22Rv1 (cell line): ENCODE measurements at regions not wholly inside any gene's neighbourhood (a gene's known extent, or its start where the extent isn't known, plus 50 kb on each side); places are given as distances from the start of the nearest gene placed in this dataset.

Experiments
- ZFX ChIP-seq: fragments of 450-650 bp; IDR thresholded peaks from 2 replicates; pipeline ENCODE4 v1.6.1; 2017; ENCODE audit warnings: antibody characterized with exemption, borderline replicate concordance
- TF ChIP-seq, protein P1 (sequence below): fragments of 450-650 bp; IDR thresholded peaks from 2 replicates; pipeline ENCODE4 v1.5.1; 2017; ENCODE audit warnings: mild to moderate bottlenecking

DNA sequence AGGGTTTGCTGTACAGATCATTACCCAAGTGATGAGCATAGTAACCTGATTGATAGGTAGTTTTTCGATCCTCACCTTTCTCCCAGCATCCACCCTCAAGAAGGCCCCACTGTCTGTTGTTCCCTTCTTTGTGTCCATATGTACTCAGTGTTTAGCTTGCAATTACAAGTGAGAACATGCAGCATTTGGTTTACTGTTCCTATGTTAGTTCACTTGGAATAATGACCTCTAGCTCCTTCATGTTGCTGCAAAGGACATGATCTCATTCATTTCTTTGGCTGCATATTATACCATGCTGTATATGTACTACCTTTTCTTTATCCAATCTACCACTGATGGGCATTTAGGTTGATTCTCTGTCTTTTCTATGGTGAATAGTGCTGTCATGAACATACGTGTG is 181.6 kb upstream of the FOXG1 start:
- TF ChIP-seq, protein P1, sequence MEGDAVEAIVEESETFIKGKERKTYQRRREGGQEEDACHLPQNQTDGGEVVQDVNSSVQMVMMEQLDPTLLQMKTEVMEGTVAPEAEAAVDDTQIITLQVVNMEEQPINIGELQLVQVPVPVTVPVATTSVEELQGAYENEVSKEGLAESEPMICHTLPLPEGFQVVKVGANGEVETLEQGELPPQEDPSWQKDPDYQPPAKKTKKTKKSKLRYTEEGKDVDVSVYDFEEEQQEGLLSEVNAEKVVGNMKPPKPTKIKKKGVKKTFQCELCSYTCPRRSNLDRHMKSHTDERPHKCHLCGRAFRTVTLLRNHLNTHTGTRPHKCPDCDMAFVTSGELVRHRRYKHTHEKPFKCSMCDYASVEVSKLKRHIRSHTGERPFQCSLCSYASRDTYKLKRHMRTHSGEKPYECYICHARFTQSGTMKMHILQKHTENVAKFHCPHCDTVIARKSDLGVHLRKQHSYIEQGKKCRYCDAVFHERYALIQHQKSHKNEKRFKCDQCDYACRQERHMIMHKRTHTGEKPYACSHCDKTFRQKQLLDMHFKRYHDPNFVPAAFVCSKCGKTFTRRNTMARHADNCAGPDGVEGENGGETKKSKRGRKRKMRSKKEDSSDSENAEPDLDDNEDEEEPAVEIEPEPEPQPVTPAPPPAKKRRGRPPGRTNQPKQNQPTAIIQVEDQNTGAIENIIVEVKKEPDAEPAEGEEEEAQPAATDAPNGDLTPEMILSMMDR, result no peak
- TF ChIP-seq ZFX, result no peak
